Tibial nerve (tissue), 4 donors: ENCODE measurements at regions not wholly inside any gene's neighbourhood (a gene's known extent, or its start where the extent isn't known, plus 50 kb on each side); places are given as distances from the start of the nearest gene placed in this dataset. TPM values are rescaled to one million over a fixed set of nuclear protein-coding genes. Genes with fewer than 3 reads are reported as not detected.

Experiments used
- DNase-seq, 2 donors: peaks; one replicate each; pipeline ENCODE4 v3.0.0-alpha.2; 2019; ENCODE audit warnings: low spot score in 2 of 2
- H3K27ac ChIP-seq, 4 donors: fragments of 200-600 bp; sonication (generic) in 3 of 4; one replicate each; pipeline ENCODE4 v1.5.1; 2017 to 2019; ENCODE audit warnings: mild to moderate bottlenecking in 1 of 4
- H3K27me3 ChIP-seq, 2 donors: fragments of 200-600 bp; sonication (generic) in 1 of 2; one replicate each; pipeline versions ENCODE4 v1.5.1 to v1.6.0; 2017 to 2019
- H3K36me3 ChIP-seq, 3 donors: fragments of 200-600 bp; sonication (generic); one replicate each; pipeline ENCODE4 v1.5.1; 2018 to 2019
- H3K4me1 ChIP-seq, 4 donors: fragments of 200-600 bp; sonication (generic) in 3 of 4; one replicate each; pipeline ENCODE4 v1.5.1; 2017 to 2019
- H3K4me3 ChIP-seq, 4 donors: fragments of 200-600 bp; sonication (generic) in 3 of 4; one replicate each; pipeline ENCODE4 v1.5.1; 2017 to 2019; ENCODE audit warnings: mild to moderate bottlenecking in 1 of 4, moderate library complexity in 1 of 4
- H3K9me3 ChIP-seq, 4 donors: fragments of 200-600 bp; sonication (generic) in 3 of 4; one replicate each; pipeline ENCODE4 v1.5.1; 2017 to 2019
- CTCF ChIP-seq, 5 experiments: fragments of 200-600 bp in 3 of 5; fragments of 450-650 bp in 2 of 5; sonication (generic) in 3 of 5; IDR thresholded peaks; one replicate each; pipeline ENCODE4 v1.5.1; 2016 to 2019; ENCODE audit warnings: antibody characterized with exemption in 5 of 5, mild to moderate bottlenecking in 3 of 5, moderate library complexity in 2 of 5
- EP300 ChIP-seq, 2 donors: sonication (generic); formaldehyde crosslinking; IDR thresholded peaks; one replicate each; pipeline ENCODE4 v1.6.1; 2017; ENCODE audit warnings: antibody characterized with exemption in 2 of 2, mild to moderate bottlenecking in 1 of 2
- POLR2A ChIP-seq, 2 donors: fragments of 450-650 bp; IDR thresholded peaks; one replicate each; pipeline ENCODE4 v1.6.1; 2017; ENCODE audit warnings: antibody characterized with exemption in 2 of 2, mild to moderate bottlenecking in 2 of 2, moderate library complexity in 2 of 2
- WGBS, 2 donors: methylation state at CpG; one replicate each; pipeline ENCODE4 v1.1.5; 2018; 5-methylcytosine and 5-hydroxymethylcytosine counted together
- small RNA-seq: library from RNA; depleted of rRNA; stranded (forward); fragments of <200 nt; gene quantifications from one replicate; pipeline ENCODE3, GENCODE V24; 2016

DNA sequence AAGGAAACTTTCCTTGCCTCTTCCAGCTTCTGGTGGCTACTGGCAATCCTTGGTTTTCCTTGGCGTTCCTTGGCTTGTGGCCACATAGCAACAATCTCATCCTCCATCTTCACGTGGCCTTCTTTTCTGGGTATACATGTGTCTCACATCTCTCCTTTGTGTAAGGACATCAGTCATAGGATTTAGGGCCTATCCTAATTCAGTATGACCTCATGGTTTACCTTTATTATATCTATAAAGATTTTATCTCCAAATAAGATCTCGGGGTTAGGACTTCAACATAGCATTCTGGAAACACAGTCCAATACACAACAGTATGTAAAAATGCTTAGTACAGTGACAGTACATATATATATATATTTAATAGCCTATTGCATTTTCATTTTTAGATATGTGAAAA is 58.4 kb upstream of the LRIG3 start:
- no peaks in the 10 kb centered on the region for H3K4me1 ChIP-seq
- WGBS, 2 donors = 82 to 85% methylated on average over 3 of the region's 3 CpGs
- H3K36me3 ChIP-seq = no peaks in the 10 kb centered on the region
- no peaks in the 10 kb centered on the region for H3K9me3 ChIP-seq
- DNase-seq = no peak
- H3K27ac ChIP-seq = no peak overlapping the region
- no peaks in the 10 kb centered on the region for H3K27me3 ChIP-seq
- TF ChIP-seq EP300 (IDR thresholded peaks at IDR 0.05) = no peak
- no peak for TF ChIP-seq POLR2A (IDR thresholded peaks at IDR 0.05)
- no peak overlapping the region for H3K4me3 ChIP-seq

- Histone ChIP-seq H3K9me3 (no peaks in the 10 kb centered on the region), H3K27ac (no peak overlapping the region), H3K27me3 (no peaks in the 10 kb centered on the region), H3K4me3 (no peak overlapping the region), H3K4me1 (no peaks in the 10 kb centered on the region), H3K36me3 (no peaks in the 10 kb centered on the region)
- TF ChIP-seq EP300 (IDR thresholded peaks at IDR 0.05) (no peak), CTCF (IDR thresholded peaks at IDR 0.05) (no peak), POLR2A (IDR thresholded peaks at IDR 0.05) (no peak)
- WGBS, 2 donors = 77 to 89% methylated on average over 4 of the region's 4 CpGs
- DNase-seq = no peak
These were observed 57.2 kb upstream of the LRIG3 start for GRCh38 chr12:58977476-58977875.

GRCh38 chr12:58976146-58976545 is 55.8 kb upstream of the LRIG3 start:
- DNase-seq = no peak
- TF ChIP-seq EP300 (IDR thresholded peaks at IDR 0.05) (no peak), POLR2A (IDR thresholded peaks at IDR 0.05) (no peak), CTCF (IDR thresholded peaks at IDR 0.05) (no peak)
- Histone ChIP-seq H3K27ac (no peak overlapping the region), H3K36me3 (no peaks in the 10 kb centered on the region), H3K27me3 (no peaks in the 10 kb centered on the region), H3K4me1 (no peaks in the 10 kb centered on the region), H3K9me3 (no peaks in the 10 kb centered on the region), H3K4me3 (no peak overlapping the region)
- WGBS, 2 donors = 85 to 94% methylated on average over 2 of the region's 2 CpGs

Small RNA genes in the stretch of these regions (small RNA-seq; reads per million reads assigned to genes)
- gene RNU6-279P = not detected
- not detected for gene RNU6-871P
